OCI-LY7 (cell line): ENCODE measurements at regions not wholly inside any gene's neighbourhood (a gene's known extent, or its start where the extent isn't known, plus 50 kb on each side); places are given as distances from the start of the nearest gene placed in this dataset.

Experiments used
- BruUV-seq: library from RNA; stranded (reverse); fragments of 400-500 nt; replicated peaks from 2 replicates; lab custom pipeline; 2021; lab: Mats Ljungman, UMichigan
- CTCF ChIA-PET: fragments of 300-600 bp; sonication (Branson Sonifier 250); formaldehyde crosslinking; loops from one replicate; lab custom pipeline; 2022; ENCODE audit warnings: antibody characterized with exemption; ENCODE audit not compliant: unreplicated experiment; lab: Charles Lee
- POLR2A ChIA-PET: fragments of 300-600 bp; sonication (Branson Sonifier 250); formaldehyde crosslinking; loops from one replicate; lab custom pipeline; 2022; ENCODE audit warnings: antibody characterized with exemption; lab: Charles Lee
- DNase-seq: peaks from one replicate; pipeline ENCODE4 v3.0.0-alpha.2; 2015; ENCODE audit warnings: low spot score
- H2AFZ ChIP-seq: fragments of 200-600 bp; sonication (generic), shearing (Covaris generic); 2 replicates; pipeline ENCODE4 v1.6.1; 2014; ENCODE audit warnings: mild to moderate bottlenecking, antibody characterized with exemption, low read length, moderate library complexity
- H3K27ac ChIP-seq: fragments of 200-600 bp; sonication (generic); 2 replicates; pipeline ENCODE4 v1.5.1; 2014; ENCODE audit warnings: mixed run types, low read depth, mild to moderate bottlenecking, moderate library complexity, low read length, inconsistent platforms; ENCODE audit not compliant: poor library complexity, severe bottlenecking
- H3K36me3 ChIP-seq: fragments of 200-600 bp; sonication (generic); 2 replicates; pipeline ENCODE4 v1.6.1; 2014; ENCODE audit warnings: mild to moderate bottlenecking, antibody characterized with exemption, low read length, moderate library complexity, mixed read lengths; ENCODE audit not compliant: insufficient read depth
- H3K4me1 ChIP-seq: fragments of 200-600 bp; sonication (generic); 2 replicates; pipeline ENCODE4 v1.5.1; 2014; ENCODE audit warnings: mild to moderate bottlenecking, low read length; ENCODE audit not compliant: insufficient read depth, poor library complexity, severe bottlenecking
- H3K4me2 ChIP-seq: fragments of 200-600 bp; sonication (generic); 2 replicates; pipeline ENCODE4 v1.6.1; 2014; ENCODE audit warnings: mild to moderate bottlenecking, low read length
- H3K4me3 ChIP-seq: fragments of 200-600 bp; sonication (generic); 2 replicates; pipeline ENCODE4 v1.5.1; 2014; ENCODE audit warnings: mild to moderate bottlenecking, low read depth, low read length; ENCODE audit not compliant: poor library complexity, severe bottlenecking
- H3K79me2 ChIP-seq: fragments of 200-600 bp; sonication (generic); 2 replicates; pipeline ENCODE4 v1.6.1; 2016; ENCODE audit warnings: low read depth, mild to moderate bottlenecking, low read length, moderate library complexity, mixed read lengths; ENCODE audit not compliant: insufficient read depth
- H3K9me2 ChIP-seq: fragments of 200-600 bp; sonication (generic); 2 replicates; pipeline ENCODE4 v1.6.1; 2016; ENCODE audit warnings: mild to moderate bottlenecking, low read length, mixed read lengths; ENCODE audit not compliant: insufficient read depth
- H3K9me3 ChIP-seq: fragments of 200-600 bp; sonication (generic); 2 replicates; pipeline ENCODE4 v1.6.1; 2014; ENCODE audit warnings: mild to moderate bottlenecking, mixed run types, low read length, mixed read lengths
- H4K20me1 ChIP-seq: fragments of 200-600 bp; sonication (generic); 2 replicates; pipeline ENCODE4 v1.6.1; 2014; ENCODE audit warnings: mild to moderate bottlenecking, antibody characterized with exemption, low read length, moderate library complexity, mixed read lengths; ENCODE audit not compliant: insufficient read depth
- CTCF ChIP-seq: fragments of 200-600 bp; sonication (generic); conservative IDR thresholded peaks from 2 replicates; pipeline ENCODE4 v1.5.1; 2014; ENCODE audit warnings: mild to moderate bottlenecking, antibody characterized with exemption, low read length, moderate library complexity, mixed read lengths
- EZH2phosphoT487 ChIP-seq: fragments of 200-600 bp; sonication (generic); IDR thresholded peaks from 2 replicates; pipeline ENCODE4 v1.6.1; 2018; ENCODE audit warnings: low read depth, borderline replicate concordance, mild to moderate bottlenecking, mixed run types, antibody characterized with exemption, low read length, moderate library complexity, mixed read lengths
- intact Hi-C: fragments of 100-400 bp; cut with micrococcal nuclease; formaldehyde crosslinking; loops from one replicate; pipeline ENCODE4 v1.10.0; 2022; ENCODE audit not compliant: unreplicated experiment

- no TSS peak for BruUV-seq
- Histone ChIP-seq H2AFZ (no peak overlapping the region), H3K9me2 (no peaks in the 10 kb centered on the region), H3K4me3 (no peak overlapping the region), H3K27ac (no peak overlapping the region), H3K4me1 (no peaks in the 10 kb centered on the region), H3K36me3 (no peaks in the 10 kb centered on the region), H3K79me2 (no peaks in the 10 kb centered on the region), H4K20me1 (no peaks in the 10 kb centered on the region), H3K9me3 (no peaks in the 10 kb centered on the region), H3K4me2 (no peak overlapping the region)
- TF ChIP-seq EZH2phosphoT487 (no peak), CTCF (no peak)
- ChIA-PET POLR2A (no interaction called here), CTCF (no interaction called here)
- intact Hi-C loops = no loop called here
- no peak for DNase-seq
Observed at GRCh38 chr6:68160348-68160747, 474.7 kb upstream of the ADGRB3 start.

GRCh38 chr6:68159433-68159832 is 475.6 kb upstream of the ADGRB3 start:
- Histone ChIP-seq H3K4me3 (no peak overlapping the region), H3K4me2 (no peak overlapping the region), H2AFZ (no peak overlapping the region), H3K36me3 (no peaks in the 10 kb centered on the region), H3K27ac (no peak overlapping the region), H3K9me2 (no peaks in the 10 kb centered on the region), H3K79me2 (no peaks in the 10 kb centered on the region), H3K9me3 (no peaks in the 10 kb centered on the region), H3K4me1 (no peaks in the 10 kb centered on the region), H4K20me1 (no peaks in the 10 kb centered on the region)
- POLR2A ChIA-PET = interaction anchor here (1.2 to 1.3 kb wide), 3 partner anchors 20 to 35 kb away, joined by 3 to 4 read pairs (median 3); no protein-coding TSS in a partner anchor
- intact Hi-C loops = no loop called here
- DNase-seq = no peak
- BruUV-seq = no TSS peak
- TF ChIP-seq EZH2phosphoT487 = no peak
- no peak for TF ChIP-seq CTCF
- CTCF ChIA-PET = no interaction called here

- ChIA-PET CTCF (no interaction called here), POLR2A (interaction anchor here (0.6 to 1.3 kb wide), 3 partner anchors 29 to 68 kb away, joined by 3 read pairs; no protein-coding TSS in a partner anchor)
Observed at GRCh38 chr6:68158256-68158655, 476.8 kb upstream of the ADGRB3 start.

More at GRCh38 chr6:68158256-68158655, 476.8 kb upstream of the ADGRB3 start:
- H2AFZ ChIP-seq = no peak overlapping the region
- no peaks in the 10 kb centered on the region for H3K9me3 ChIP-seq
- no peaks in the 10 kb centered on the region for H3K4me1 ChIP-seq
- no peak for TF ChIP-seq CTCF
- no peak for TF ChIP-seq EZH2phosphoT487
- H3K9me2 ChIP-seq = no peaks in the 10 kb centered on the region
- DNase-seq = no peak
- H3K79me2 ChIP-seq = no peaks in the 10 kb centered on the region
- no peak overlapping the region for H3K4me2 ChIP-seq
- no peak overlapping the region for H3K27ac ChIP-seq
- no peak overlapping the region for H3K4me3 ChIP-seq
- BruUV-seq = no TSS peak
- intact Hi-C loops = no loop called here
- no peaks in the 10 kb centered on the region for H4K20me1 ChIP-seq
- no peaks in the 10 kb centered on the region for H3K36me3 ChIP-seq
